ENCODE measurements at regions not wholly inside any gene's neighbourhood (a gene's known extent, or its start where the extent isn't known, plus 50 kb on each side); places are given as distances from the start of the nearest gene placed in this dataset.

DNA sequence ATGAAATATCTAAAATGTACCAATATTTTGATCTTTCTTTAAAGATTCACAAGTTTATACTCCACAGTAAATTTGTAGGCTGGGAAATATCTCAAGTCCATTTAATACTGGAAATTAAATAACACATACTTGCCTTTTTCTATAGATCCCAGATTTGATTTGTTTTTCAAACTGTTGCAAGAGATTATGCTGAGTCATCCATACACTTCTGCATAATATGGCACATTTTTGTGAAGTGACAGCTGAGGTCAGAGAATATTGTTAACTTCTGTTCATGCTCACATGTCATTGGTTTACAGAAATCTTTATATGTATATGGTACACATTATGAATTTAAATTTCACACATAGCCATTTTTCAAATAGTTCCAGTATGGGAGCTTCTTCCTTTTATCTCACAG, 1066.3 kb upstream of the NUDT12 start:
- Histone ChIP-seq H3K4me1 (ENCODE audit: control insufficient read depth in 1 of 2, insufficient read depth in 2 of 2, low read depth in 1 of 2, low read length in 1 of 2) (no peaks in the 10 kb centered on the region; a peak in 1 of 4 replicates), H3K9me3 (no peaks in the 10 kb centered on the region), H3K27me3 (ENCODE audit: insufficient read depth) (no peaks in the 10 kb centered on the region), H2AFZ (ENCODE audit: low read depth) (no peak overlapping the region), H3K4me2 (no peak overlapping the region), H4K20me1 (ENCODE audit: insufficient read depth) (no peaks in the 10 kb centered on the region), H3K27ac (ENCODE audit: low read depth in 2 of 2, low read length in 1 of 2) (no peak overlapping the region), H3F3A (replicated peaks; ENCODE audit: insufficient read depth) (no peaks in the 10 kb centered on the region), H3K4me3 (ENCODE audit: low read depth in 2 of 2, low read length in 1 of 2) (no peak overlapping the region), H3K9me2 (no peaks in the 10 kb centered on the region), H3K79me2 (ENCODE audit: insufficient read depth) (no peaks in the 10 kb centered on the region), H3K9ac (no peak overlapping the region), H3K36me3 (replicated peaks in 1 of 2; ENCODE audit: control insufficient read depth in 1 of 2, insufficient read depth in 2 of 2, low read length in 1 of 2) (no peaks in the 10 kb centered on the region)
- CTCF ChIA-PET = no interaction called here
- no peak for DNase-seq
- POLR2A ChIA-PET = no interaction called here
- TF ChIP-seq GABPA (IDR thresholded peaks at IDR 0.05; ENCODE audit: low read depth) (no peak), TEAD4 (IDR thresholded peaks at IDR 0.05; ENCODE audit: borderline replicate concordance, insufficient read depth) (no peak)

DNA sequence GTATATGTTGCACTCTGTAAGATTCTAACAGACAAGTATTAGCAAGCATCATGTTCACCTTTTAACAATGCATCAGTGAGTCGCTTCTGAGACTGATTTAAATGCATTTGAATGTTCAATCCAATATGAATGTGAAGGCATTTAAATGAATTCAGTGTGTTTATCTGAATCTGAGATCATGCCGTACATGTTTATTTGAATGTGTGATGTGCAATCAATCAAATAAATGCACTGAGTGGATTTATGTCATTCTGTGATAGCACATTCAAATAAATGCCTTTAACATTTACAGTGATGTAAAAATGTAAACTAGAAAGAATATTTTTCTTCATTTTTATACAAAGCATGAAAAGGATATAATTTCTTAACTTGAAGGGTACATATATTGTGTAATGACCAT, 1063.5 kb upstream of the NUDT12 start:
- H3K4me1 ChIP-seq (ENCODE audit: control insufficient read depth in 1 of 2, insufficient read depth in 2 of 2, low read depth in 1 of 2, low read length in 1 of 2) = no peaks in the 10 kb centered on the region; a peak in 1 of 4 replicates
- POLR2A ChIA-PET = no interaction called here

More for the DNA sequence above, 1063.5 kb upstream of the NUDT12 start:
- Histone ChIP-seq H3K4me2 (no peak overlapping the region), H3K4me3 (ENCODE audit: low read depth in 2 of 2, low read length in 1 of 2) (no peak overlapping the region), H3K27me3 (ENCODE audit: insufficient read depth) (no peaks in the 10 kb centered on the region), H3K27ac (ENCODE audit: low read depth in 2 of 2, low read length in 1 of 2) (no peak overlapping the region), H3K9me3 (no peaks in the 10 kb centered on the region), H4K20me1 (ENCODE audit: insufficient read depth) (no peaks in the 10 kb centered on the region), H3K36me3 (replicated peaks in 1 of 2; ENCODE audit: control insufficient read depth in 1 of 2, insufficient read depth in 2 of 2, low read length in 1 of 2) (no peaks in the 10 kb centered on the region), H2AFZ (ENCODE audit: low read depth) (no peak overlapping the region), H3K9me2 (no peaks in the 10 kb centered on the region), H3F3A (replicated peaks; ENCODE audit: insufficient read depth) (no peaks in the 10 kb centered on the region), H3K79me2 (ENCODE audit: insufficient read depth) (no peaks in the 10 kb centered on the region), H3K9ac (no peak overlapping the region)
- WGBS (ENCODE audit: low lambda C conversion rate) = 68% methylated on average over 2 of the region's 2 CpGs
- no peak for DNase-seq
- TF ChIP-seq SMC3 (IDR thresholded peaks at IDR 0.05; ENCODE audit: low read depth, low read length) (no peak), TCF12 (IDR thresholded peaks at IDR 0.05) (no peak), YY1 (IDR thresholded peaks at IDR 0.05; ENCODE audit: low read depth) (no peak), MEF2A (IDR thresholded peaks at IDR 0.05; ENCODE audit: borderline replicate concordance, low read depth) (no peak), CHD2 (IDR thresholded peaks at IDR 0.05; ENCODE audit: low read length, partially characterized antibody) (no peak), EZH2phosphoT487 (IDR thresholded peaks at IDR 0.05; ENCODE audit: borderline replicate concordance, low read depth) (no peak), RCOR1 (IDR thresholded peaks at IDR 0.05; ENCODE audit: low read length) (no peak), MXI1 (IDR thresholded peaks at IDR 0.05; ENCODE audit: low read depth, low read length) (no peak), NRF1 (IDR thresholded peaks at IDR 0.05; ENCODE audit: low read depth, low read length) (no peak), ELF1 (IDR thresholded peaks at IDR 0.05) (no peak), TAF1 (IDR thresholded peaks at IDR 0.05; ENCODE audit: borderline replicate concordance, low read depth, low read length) (no peak), SIN3A (IDR thresholded peaks at IDR 0.05; ENCODE audit: borderline replicate concordance, low read depth, low read length) (no peak), RAD21 (IDR thresholded peaks at IDR 0.05; ENCODE audit: low read length) (no peak), RFX5 (IDR thresholded peaks at IDR 0.05; ENCODE audit: low read length) (no peak), EP300 (IDR thresholded peaks at IDR 0.05; ENCODE audit: borderline replicate concordance in 1 of 2, low read depth in 1 of 2, low read length in 1 of 2) (no peak), JUND (IDR thresholded peaks at IDR 0.05) (no peak)
- TF ChIP-seq, protein P1, sequence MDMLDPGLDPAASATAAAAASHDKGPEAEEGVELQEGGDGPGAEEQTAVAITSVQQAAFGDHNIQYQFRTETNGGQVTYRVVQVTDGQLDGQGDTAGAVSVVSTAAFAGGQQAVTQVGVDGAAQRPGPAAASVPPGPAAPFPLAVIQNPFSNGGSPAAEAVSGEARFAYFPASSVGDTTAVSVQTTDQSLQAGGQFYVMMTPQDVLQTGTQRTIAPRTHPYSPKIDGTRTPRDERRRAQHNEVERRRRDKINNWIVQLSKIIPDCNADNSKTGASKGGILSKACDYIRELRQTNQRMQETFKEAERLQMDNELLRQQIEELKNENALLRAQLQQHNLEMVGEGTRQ (IDR thresholded peaks at IDR 0.05; ENCODE audit: borderline replicate concordance, low read depth, low read length) = no peak
- TF ChIP-seq, protein P2, sequence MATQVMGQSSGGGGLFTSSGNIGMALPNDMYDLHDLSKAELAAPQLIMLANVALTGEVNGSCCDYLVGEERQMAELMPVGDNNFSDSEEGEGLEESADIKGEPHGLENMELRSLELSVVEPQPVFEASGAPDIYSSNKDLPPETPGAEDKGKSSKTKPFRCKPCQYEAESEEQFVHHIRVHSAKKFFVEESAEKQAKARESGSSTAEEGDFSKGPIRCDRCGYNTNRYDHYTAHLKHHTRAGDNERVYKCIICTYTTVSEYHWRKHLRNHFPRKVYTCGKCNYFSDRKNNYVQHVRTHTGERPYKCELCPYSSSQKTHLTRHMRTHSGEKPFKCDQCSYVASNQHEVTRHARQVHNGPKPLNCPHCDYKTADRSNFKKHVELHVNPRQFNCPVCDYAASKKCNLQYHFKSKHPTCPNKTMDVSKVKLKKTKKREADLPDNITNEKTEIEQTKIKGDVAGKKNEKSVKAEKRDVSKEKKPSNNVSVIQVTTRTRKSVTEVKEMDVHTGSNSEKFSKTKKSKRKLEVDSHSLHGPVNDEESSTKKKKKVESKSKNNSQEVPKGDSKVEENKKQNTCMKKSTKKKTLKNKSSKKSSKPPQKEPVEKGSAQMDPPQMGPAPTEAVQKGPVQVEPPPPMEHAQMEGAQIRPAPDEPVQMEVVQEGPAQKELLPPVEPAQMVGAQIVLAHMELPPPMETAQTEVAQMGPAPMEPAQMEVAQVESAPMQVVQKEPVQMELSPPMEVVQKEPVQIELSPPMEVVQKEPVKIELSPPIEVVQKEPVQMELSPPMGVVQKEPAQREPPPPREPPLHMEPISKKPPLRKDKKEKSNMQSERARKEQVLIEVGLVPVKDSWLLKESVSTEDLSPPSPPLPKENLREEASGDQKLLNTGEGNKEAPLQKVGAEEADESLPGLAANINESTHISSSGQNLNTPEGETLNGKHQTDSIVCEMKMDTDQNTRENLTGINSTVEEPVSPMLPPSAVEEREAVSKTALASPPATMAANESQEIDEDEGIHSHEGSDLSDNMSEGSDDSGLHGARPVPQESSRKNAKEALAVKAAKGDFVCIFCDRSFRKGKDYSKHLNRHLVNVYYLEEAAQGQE (IDR thresholded peaks at IDR 0.05; ENCODE audit: low read depth, low read length) = no peak
- TF ChIP-seq, protein P3, sequence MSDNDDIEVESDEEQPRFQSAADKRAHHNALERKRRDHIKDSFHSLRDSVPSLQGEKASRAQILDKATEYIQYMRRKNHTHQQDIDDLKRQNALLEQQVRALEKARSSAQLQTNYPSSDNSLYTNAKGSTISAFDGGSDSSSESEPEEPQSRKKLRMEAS (IDR thresholded peaks at IDR 0.05; ENCODE audit: low read depth) = no peak
- CTCF ChIA-PET = no interaction called here
